ENCODE measurements at regions not wholly inside any gene's neighbourhood (a gene's known extent, or its start where the extent isn't known, plus 50 kb on each side); places are given as distances from the start of the nearest gene placed in this dataset.

DNA sequence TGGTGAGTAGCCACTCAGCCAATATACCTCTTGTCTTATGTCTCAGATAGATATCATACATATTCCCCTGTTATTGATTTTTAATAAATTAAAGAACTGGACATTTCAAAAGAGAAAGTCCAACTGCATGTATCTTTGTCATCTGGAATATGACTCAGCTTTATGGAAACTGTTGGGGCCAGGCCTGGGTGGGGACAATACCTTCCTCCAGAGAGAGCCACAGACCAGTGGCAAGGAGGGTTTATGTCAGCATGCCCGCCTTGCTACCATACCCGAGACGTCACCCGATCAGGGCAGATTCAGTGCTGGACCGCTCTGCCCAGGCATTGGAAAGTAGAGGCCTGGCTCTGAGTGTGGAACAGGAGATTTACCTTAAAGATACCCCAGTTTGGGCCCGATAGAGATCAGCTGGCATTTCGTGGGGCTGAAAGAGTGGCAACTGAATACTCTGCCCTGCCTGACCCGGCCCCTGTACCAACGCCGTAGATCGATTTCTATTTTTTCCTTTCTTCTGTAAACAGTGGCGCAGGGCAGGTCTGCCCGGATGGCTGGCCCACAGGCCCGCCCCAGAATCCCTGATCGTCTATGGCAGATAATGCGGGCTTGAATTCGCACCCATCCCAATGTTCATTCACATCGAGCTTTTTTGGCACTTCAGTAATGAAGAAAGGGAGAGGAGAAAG, 158.6 kb downstream of the SALL1 start:
- DNase-seq (ENCODE audit: low spot score) = no peak

DNA sequence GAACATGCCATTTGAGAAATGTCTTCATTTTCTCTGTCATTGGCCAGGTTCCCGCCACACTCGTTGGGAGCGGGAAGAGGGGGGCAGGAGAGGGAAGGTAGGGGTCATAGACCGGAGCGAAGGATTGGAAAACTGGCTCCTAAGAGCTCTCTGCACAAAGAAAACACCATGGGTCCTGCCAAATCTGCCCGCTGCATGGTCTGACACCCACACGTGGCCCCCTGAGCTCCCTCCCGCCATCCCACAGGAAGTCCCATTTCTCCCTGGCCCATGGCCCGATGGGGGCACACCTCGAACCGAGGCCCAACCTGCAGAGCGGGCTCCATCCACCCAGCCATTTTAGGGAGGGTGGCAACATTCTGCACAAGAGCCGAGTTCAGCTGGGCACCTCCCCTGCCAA, 159.6 kb downstream of the SALL1 start:
- no peak for DNase-seq (ENCODE audit: low spot score)

GRCh38 chr16:50991006-50991405, 160.1 kb downstream of the SALL1 start:
- no peak for DNase-seq (ENCODE audit: low spot score)

DNA sequence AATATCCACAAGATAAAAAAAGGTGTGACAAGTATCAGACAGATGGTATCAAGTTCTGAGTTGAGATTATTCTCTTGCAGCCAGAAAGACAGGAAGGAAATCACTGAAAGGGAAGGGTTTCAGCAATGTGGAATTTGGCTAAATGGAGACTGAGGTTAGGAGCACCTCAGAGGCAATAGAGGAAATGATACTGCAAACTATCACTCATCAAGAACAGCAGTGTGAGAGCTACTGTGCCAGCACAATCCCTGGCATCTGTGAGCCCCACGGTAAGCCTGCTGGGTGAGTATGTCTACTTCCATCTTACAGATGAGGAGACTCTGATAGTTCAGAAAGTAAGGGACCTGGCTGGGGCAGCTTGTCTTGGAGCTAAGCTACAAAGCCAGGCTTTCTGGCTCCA, 162.0 kb downstream of the SALL1 start:
- DNase-seq (ENCODE audit: low spot score) = no peak

- no peak for DNase-seq (ENCODE audit: low spot score)
These were observed 162.6 kb downstream of the SALL1 start for GRCh38 chr16:50988441-50988840.

DNA sequence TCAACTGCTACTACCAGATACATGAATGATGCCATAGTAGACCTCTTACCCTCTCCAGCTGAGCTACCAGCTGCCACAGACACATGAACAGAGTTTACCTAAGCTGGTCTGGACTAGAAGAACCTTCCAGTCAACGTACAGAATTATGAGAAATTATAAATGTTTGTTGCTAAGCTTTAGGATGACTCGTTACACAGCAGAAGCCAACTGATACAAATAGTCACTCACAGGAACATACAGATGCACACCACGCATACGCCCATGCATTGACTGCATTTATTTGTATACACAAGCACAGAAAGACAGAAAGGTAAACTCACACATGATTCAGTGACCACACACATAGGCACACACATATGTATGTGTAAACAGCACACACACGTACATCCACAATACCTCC, 164.6 kb downstream of the SALL1 start:
- no peak for DNase-seq (ENCODE audit: low spot score)

GRCh38 chr16:50985733-50986132, 165.3 kb downstream of the SALL1 start:
- no peak for DNase-seq (ENCODE audit: low spot score)

DNA sequence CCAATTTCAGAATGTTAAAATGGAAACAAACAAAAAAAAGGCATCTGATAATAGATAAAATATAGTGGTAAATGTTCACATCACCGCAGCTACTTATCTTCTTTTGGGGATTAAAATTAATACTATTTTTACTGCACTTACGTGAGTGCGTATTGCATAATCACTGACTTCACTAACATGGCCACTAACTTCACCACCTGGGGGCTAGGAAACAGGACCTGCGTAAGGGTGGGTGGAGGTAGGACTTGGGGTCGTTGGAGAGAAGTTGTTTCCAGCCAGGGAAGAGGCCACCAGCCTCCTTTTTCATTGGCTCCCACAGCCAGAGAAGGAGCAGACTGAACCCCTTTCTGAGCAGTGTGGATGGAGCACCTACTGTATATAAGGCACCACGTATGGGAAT, 166.4 kb downstream of the SALL1 start:
- no peak for DNase-seq (ENCODE audit: low spot score)

DNA sequence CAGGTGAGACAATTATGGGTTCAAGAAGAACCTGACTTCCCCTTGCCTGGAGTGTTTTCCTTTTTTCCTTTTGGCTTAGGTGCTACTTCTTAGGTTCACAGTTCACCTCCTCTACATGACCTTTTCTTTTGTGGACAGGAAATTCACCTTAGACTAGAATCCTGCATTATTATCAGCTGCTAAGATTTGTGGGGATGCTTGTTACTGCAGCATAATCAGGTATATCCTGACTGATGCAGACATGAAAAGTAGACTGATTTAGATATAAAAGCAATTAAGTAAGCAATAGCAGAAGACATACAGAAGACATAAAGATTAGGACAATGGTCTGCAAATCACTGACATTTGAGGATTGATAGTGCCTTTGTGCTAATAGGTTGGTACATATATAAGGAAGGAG, 168.3 kb downstream of the SALL1 start:
- DNase-seq (ENCODE audit: low spot score) = no peak

- no peak for DNase-seq (ENCODE audit: low spot score)
These were observed 169.1 kb downstream of the SALL1 start for GRCh38 chr16:50981951-50982350.

DNA sequence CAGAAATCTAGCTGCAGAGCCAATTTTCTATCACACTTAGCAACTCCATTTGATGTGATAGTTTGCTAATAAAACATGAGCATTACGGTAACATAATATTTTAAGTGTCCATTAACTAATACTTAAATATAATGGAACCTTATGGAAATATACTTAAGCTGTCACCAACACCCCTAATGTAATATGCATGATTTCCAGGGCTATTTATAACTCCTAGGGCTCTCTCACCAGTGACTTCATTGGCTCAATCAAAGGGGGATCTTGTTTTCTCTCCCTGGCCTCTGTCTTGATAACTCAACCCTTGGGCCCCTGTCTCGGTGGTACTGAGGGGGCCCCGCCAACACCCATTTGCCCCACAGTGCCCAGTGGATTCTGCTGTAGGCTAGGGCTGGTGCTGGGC, 170.4 kb downstream of the SALL1 start:
- no peak for DNase-seq (ENCODE audit: low spot score)

- DNase-seq (ENCODE audit: low spot score) = no peak
These were observed 171.1 kb downstream of the SALL1 start for GRCh38 chr16:50979806-50980620.

DNA sequence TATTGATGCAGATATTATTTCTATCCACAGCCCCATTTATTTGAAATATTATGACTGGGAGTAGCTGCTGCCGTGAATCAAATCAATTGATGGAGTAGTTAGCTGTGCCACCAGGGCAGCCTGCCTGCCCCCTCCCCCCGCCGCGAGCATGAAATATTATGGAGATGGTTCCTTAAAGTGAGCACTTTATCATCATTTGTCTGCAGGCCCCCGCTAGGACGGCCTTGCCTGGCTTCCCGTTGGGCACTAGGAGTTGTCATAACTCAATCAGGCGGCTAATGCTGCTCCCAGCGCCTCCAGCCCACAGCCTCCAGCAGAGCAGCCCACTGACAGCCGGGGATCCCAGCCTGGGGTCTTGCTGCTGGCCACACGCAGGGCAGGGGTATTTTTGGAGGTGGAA, 173.9 kb downstream of the SALL1 start:
- no peak for DNase-seq (ENCODE audit: low spot score)

GRCh38 chr16:50974438-50975036, 176.5 kb downstream of the SALL1 start:
- no peak for DNase-seq (ENCODE audit: low spot score)

DNA sequence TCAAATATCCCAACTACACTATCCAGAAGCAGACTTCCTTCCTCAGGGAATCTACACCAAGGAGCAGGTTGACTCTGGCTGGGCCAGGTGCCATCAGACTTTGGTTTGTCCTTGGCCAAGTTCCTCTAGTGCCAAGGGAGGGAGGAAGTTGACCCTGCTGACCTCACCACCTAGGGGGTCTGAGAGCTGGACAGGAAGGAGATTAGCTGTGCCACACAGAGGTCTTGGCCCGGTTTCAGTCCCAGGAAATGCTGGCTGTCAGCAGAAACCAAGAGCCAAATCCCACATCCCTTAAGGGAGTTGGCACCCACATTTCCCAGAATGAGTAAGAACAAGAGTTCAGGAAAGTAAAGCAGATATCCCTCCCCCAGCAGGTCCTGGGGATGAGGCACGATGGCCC, 178.2 kb downstream of the SALL1 start:
- DNase-seq (ENCODE audit: low spot score) = no peak

DNA sequence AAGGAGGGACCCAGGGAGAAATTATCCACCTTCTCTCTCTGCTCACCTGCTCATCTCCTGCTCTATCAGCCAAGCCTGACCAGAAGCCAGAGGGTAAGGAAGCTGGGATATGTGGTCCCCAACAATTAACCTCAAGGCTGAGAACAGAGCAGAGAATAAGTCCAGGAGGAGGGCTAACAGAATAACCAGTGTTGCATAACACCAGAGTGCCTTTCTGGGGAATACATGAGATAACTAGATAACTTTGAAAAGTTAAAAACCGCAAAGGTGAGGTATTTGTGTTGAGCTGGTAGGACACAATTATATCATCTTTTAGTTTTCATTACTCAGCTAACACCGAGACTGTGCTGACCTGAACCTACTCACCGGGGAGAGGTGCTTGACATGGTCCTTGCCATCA, 180.8 kb downstream of the SALL1 start:
- no peak for DNase-seq (ENCODE audit: low spot score)

DNA sequence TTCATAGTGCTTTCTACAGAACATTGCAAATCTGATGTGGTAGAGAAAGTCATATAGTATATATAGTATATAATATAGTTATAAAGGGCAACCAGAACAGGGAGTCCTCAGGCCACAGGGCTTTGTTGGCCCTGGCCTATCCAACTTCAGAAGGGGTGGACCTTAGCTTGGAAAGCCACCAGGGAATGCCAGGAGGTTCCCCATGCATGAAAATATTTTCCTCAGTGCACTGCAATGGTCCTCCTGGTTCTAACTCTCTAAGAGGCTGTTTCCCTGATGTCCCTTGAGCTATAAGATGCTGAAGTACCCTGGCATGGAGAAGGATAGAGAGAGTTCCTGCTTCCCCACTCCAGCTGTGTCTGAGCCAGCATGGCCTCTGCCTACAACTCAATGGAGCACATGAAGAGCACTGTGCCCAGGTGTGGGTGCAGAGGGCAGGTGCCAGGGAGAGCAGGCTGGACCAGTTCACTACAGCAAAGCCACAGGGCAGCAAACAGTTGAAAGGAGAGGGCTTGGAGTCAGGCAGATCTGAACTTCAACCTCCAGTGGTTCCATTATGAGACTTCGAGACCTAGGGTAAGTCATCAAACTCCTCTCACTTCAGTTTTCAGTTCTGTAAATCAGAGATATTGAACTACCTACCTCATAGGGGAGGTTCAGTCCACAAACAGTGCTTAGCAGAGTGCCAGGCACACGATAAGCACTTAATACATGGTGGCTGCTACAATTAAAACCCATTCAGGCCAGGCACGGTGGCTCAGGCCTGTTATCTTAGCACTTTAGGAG, 183.1 kb downstream of the SALL1 start:
- no peak for DNase-seq (ENCODE audit: low spot score)

GRCh38 chr16:50964491-50964890, 186.6 kb downstream of the SALL1 start:
- no peak for DNase-seq (ENCODE audit: low spot score)

- DNase-seq (ENCODE audit: low spot score) = no peak
These were observed 189.1 kb downstream of the SALL1 start for GRCh38 chr16:50961952-50962351.

DNA sequence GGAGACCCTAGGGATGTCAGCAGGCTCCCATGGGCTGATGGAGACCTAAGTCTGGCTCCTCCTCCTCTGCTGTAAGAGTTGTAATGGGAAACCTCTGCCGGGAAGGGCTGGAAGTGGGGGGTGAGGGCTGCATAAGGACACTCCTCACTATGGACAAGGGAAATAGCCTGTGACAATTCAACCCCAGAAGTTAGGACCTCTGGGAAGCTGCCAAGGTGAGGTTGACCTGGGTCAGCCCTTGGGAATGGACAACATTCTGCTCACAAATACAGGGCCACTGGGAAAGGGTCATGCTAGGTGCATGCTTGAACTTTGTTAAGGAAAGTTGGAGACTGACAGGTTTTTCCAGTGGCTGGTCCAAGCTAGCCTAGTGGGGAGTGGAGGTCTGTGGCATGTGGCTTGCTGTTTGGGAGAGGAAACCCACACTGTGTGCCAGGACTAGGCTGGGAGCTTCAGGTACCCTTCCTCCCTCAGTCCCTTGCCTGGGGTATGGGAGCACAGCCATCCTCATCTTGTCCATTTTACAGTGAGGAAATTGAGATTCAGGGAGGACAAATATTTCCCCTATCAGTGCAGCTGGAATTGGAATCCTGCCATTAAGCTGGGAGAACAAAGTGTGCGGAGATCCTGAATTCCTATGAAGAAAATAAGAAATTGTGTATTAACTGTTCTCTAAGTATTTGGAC, 190.4 kb downstream of the SALL1 start:
- DNase-seq (ENCODE audit: low spot score) = no peak

DNA sequence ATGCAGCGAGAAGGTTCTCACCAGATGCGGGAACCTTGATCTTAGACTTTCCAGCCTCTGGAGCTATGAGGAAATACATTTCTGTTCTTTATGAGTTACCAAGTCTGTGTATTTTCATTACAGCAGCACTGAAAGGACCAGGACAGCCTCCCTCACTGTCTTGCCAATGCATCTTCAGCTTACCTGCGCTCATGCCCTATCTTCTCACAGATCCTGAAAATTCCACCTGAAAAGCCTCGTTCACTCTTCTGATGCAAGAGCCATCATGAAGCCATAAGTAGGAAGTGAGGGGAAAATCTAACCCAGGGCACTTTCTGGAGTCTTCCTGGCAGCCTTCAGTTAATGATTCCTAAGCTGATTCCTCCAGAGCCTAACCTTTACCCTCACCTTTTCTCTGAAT, 194.0 kb downstream of the SALL1 start:
- no peak for DNase-seq (ENCODE audit: low spot score)

DNA sequence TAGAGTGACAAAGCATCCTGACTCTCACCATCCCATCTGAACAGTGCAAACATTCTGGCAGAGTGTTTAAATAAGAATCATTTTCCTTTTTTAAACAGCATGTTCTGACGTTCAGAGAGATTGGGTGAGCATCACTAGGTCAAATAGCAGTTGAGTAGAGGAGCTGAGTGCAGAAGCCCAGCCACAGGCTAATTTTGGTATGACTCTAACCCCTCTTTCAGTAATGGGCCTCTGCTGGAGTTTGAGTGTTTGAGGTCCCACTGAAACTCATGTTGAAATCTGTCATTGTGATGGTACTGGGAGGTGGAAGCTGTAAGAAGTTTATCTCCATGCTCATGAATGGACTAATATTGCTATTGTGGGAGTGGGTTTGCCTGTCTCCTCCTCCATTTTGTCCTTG, 194.4 kb downstream of the SALL1 start:
- DNase-seq (ENCODE audit: low spot score) = no peak

Data from hematopoietic multipotent progenitor cell treated with erythropoietin and hydrocortisone succinate and interleukin-3 and kit ligand, for 15 days (in vitro differentiated cells).